ENCODE measurements at regions not wholly inside any gene's neighbourhood (a gene's known extent, or its start where the extent isn't known, plus 50 kb on each side); places are given as distances from the start of the nearest gene placed in this dataset.

- Mint-ChIP-seq H3K4me1 (peaks cover 33% of the 10 kb centered on the region), H3K9me3 (no peaks in the 10 kb centered on the region)
Observed at GRCh38 chr9:90309809-90310520, 332.7 kb downstream of the DIRAS2 start.

GRCh38 chr9:90310521-90310876, 332.1 kb downstream of the DIRAS2 start:
- Mint-ChIP-seq H3K27ac (no peak overlapping the region), H3K4me3 (no peak overlapping the region), H3K36me3 (no peaks in the 10 kb centered on the region), H3K4me1 (peaks cover 33% of the 10 kb centered on the region), H3K9me3 (no peaks in the 10 kb centered on the region), H3K27me3 (ENCODE audit: low read depth) (no peaks in the 10 kb centered on the region)
- no peak for DNase-seq (ENCODE audit: low spot score in 2 of 2, unreplicated experiment in 2 of 2)
- TF ChIP-seq CTCF (IDR thresholded peaks at IDR 0.05; ENCODE audit: unreplicated experiment) = no peak

More at GRCh38 chr9:90309809-90310520, 332.7 kb downstream of the DIRAS2 start:
- H3K4me3 Mint-ChIP-seq = no peak overlapping the region
- H3K27ac Mint-ChIP-seq = no peak overlapping the region
- H3K36me3 Mint-ChIP-seq = no peaks in the 10 kb centered on the region
- no peak for TF ChIP-seq CTCF (IDR thresholded peaks at IDR 0.05; ENCODE audit: unreplicated experiment)
- DNase-seq (ENCODE audit: low spot score in 2 of 2, unreplicated experiment in 2 of 2) = no peak
- no peaks in the 10 kb centered on the region for H3K27me3 Mint-ChIP-seq (ENCODE audit: low read depth)

GRCh38 chr9:90311811-90312210, 330.8 kb downstream of the DIRAS2 start:
- Mint-ChIP-seq H3K4me3 (no peak overlapping the region), H3K9me3 (no peaks in the 10 kb centered on the region), H3K27ac (no peak overlapping the region), H3K27me3 (ENCODE audit: low read depth) (no peaks in the 10 kb centered on the region), H3K36me3 (no peaks in the 10 kb centered on the region), H3K4me1 (peaks cover 24% of the 10 kb centered on the region)
- no peak for TF ChIP-seq CTCF (IDR thresholded peaks at IDR 0.05; ENCODE audit: unreplicated experiment)
- no peak for DNase-seq (ENCODE audit: low spot score in 2 of 2, unreplicated experiment in 2 of 2)

- Mint-ChIP-seq H3K36me3 (no peaks in the 10 kb centered on the region), H3K9me3 (peaks cover 2% of the 10 kb centered on the region), H3K27me3 (ENCODE audit: low read depth) (no peaks in the 10 kb centered on the region), H3K4me1 (peaks cover 11% of the 10 kb centered on the region), H3K27ac (no peak overlapping the region), H3K4me3 (no peak overlapping the region)
- no peak for DNase-seq (ENCODE audit: low spot score in 2 of 2, unreplicated experiment in 2 of 2)
- no peak for TF ChIP-seq CTCF (IDR thresholded peaks at IDR 0.05; ENCODE audit: unreplicated experiment)
Observed at GRCh38 chr9:90322296-90322695, 320.3 kb downstream of the DIRAS2 start.

- peak overlapping the region; percentile 54 for H3K27ac Mint-ChIP-seq
- no peaks in the 10 kb centered on the region for H3K27me3 Mint-ChIP-seq (ENCODE audit: low read depth)
- no peak overlapping the region for H3K4me3 Mint-ChIP-seq
- peaks cover 17% of the 10 kb centered on the region for H3K4me1 Mint-ChIP-seq
- H3K36me3 Mint-ChIP-seq = no peaks in the 10 kb centered on the region
- no peak for DNase-seq (ENCODE audit: low spot score in 2 of 2, unreplicated experiment in 2 of 2)
- no peak for TF ChIP-seq CTCF (IDR thresholded peaks at IDR 0.05; ENCODE audit: unreplicated experiment)
- H3K9me3 Mint-ChIP-seq = peaks cover 4% of the 10 kb centered on the region
Observed at GRCh38 chr9:90325913-90326653, 316.5 kb downstream of the DIRAS2 start.

Data from mesothelial cell of epicardium (in vitro differentiated cells).